ENCODE measurements at regions not wholly inside any gene's neighbourhood (a gene's known extent, or its start where the extent isn't known, plus 50 kb on each side); places are given as distances from the start of the nearest gene placed in this dataset.

GRCh38 chr13:103694471-103694870, 628.3 kb upstream of the SLC10A2 start:
- CTCF ChIA-PET = no interaction called here
- Histone ChIP-seq H4K20me1 (ENCODE audit: insufficient read depth) (no peaks in the 10 kb centered on the region), H3K9me2 (ENCODE audit: insufficient read depth) (no peaks in the 10 kb centered on the region), H3K79me2 (ENCODE audit: insufficient read depth, low read length) (no peaks in the 10 kb centered on the region), H2AFZ (ENCODE audit: low read depth, low read length, poor library complexity, severe bottlenecking) (no peak overlapping the region), H3K9ac (ENCODE audit: low read length) (no peak overlapping the region), H3K27me3 (ENCODE audit: insufficient read depth, low read length) (no peaks in the 10 kb centered on the region), H3K9me3 (ENCODE audit: control insufficient read depth in 1 of 2, insufficient read depth in 1 of 2, low read depth in 1 of 2, low read length in 2 of 2) (no peaks in the 10 kb centered on the region), H3K4me2 (ENCODE audit: low read length) (no peak overlapping the region), H3K27ac (ENCODE audit: low read depth, low read length) (no peak overlapping the region), H3K4me3 (replicated peaks in 1 of 2; ENCODE audit: low read depth in 1 of 2, low read length in 2 of 2) (no peak overlapping the region), H3K36me3 (ENCODE audit: control insufficient read depth in 1 of 2, insufficient read depth in 2 of 2, low read length in 2 of 2) (no peaks in the 10 kb centered on the region), H3K4me1 (ENCODE audit: control insufficient read depth in 1 of 2, insufficient read depth in 2 of 2, low read length in 2 of 2) (no peaks in the 10 kb centered on the region)
- POLR2A ChIA-PET = no interaction called here
- BruUV-seq (replicated peaks) = no TSS peak
- TF ChIP-seq YY1 (IDR thresholded peaks at IDR 0.05; ENCODE audit: extremely low read depth, insufficient replicate concordance, low read depth, low read length) (no peak), EZH2 (IDR thresholded peaks at IDR 0.05) (no peak), SP1 (IDR thresholded peaks at IDR 0.05; ENCODE audit: low read depth) (no peak), SIN3A (IDR thresholded peaks at IDR 0.05; ENCODE audit: low read depth) (no peak), RAD21 (IDR thresholded peaks at IDR 0.05; ENCODE audit: low read depth) (no peak), CEBPB (IDR thresholded peaks at IDR 0.05; ENCODE audit: low read depth) (no peak), EGR1 (IDR thresholded peaks at IDR 0.05; ENCODE audit: low read depth) (no peak), FOSL1 (IDR thresholded peaks at IDR 0.05; ENCODE audit: low read depth) (no peak), TCF7L2 (IDR thresholded peaks at IDR 0.05; ENCODE audit: borderline replicate concordance, extremely low read depth, insufficient read depth, insufficient read length) (no peak), EZH2phosphoT487 (IDR thresholded peaks at IDR 0.05; ENCODE audit: borderline replicate concordance) (no peak)
- ATAC-seq = no peak
- RAD21 ChIA-PET (ENCODE audit: low non-redundant PET in 1 of 2, low total read pairs in 2 of 2, uncharacterized antibody in 2 of 2, unreplicated experiment in 2 of 2) = no interaction called here
- no peak for DNase-seq (ENCODE audit: low read depth, low spot score)
- intact Hi-C loops (cut with micrococcal nuclease) = no loop called here

GRCh38 chr13:103694033-103694432, 627.8 kb upstream of the SLC10A2 start:
- H2AFZ ChIP-seq (ENCODE audit: low read depth, low read length, poor library complexity, severe bottlenecking) = no peak overlapping the region
- H3K9me3 ChIP-seq (ENCODE audit: control insufficient read depth in 1 of 2, insufficient read depth in 1 of 2, low read depth in 1 of 2, low read length in 2 of 2) = no peaks in the 10 kb centered on the region
- ChIA-PET CTCF (no interaction called here), POLR2A (no interaction called here), RAD21 (ENCODE audit: low non-redundant PET in 1 of 2, low total read pairs in 2 of 2, uncharacterized antibody in 2 of 2, unreplicated experiment in 2 of 2) (no interaction called here)
- H3K27ac ChIP-seq (ENCODE audit: low read depth, low read length) = no peak overlapping the region
- no peaks in the 10 kb centered on the region for H3K79me2 ChIP-seq (ENCODE audit: insufficient read depth, low read length)
- no TSS peak for BruUV-seq (replicated peaks)
- no peaks in the 10 kb centered on the region for H3K36me3 ChIP-seq (ENCODE audit: control insufficient read depth in 1 of 2, insufficient read depth in 2 of 2, low read length in 2 of 2)
- H3K27me3 ChIP-seq (ENCODE audit: insufficient read depth, low read length) = no peaks in the 10 kb centered on the region
- ATAC-seq = no peak
- no peak for DNase-seq (ENCODE audit: low read depth, low spot score)
- intact Hi-C loops (cut with micrococcal nuclease) = no loop called here
- no peaks in the 10 kb centered on the region for H3K4me1 ChIP-seq (ENCODE audit: control insufficient read depth in 1 of 2, insufficient read depth in 2 of 2, low read length in 2 of 2)
- no peak overlapping the region for H3K4me2 ChIP-seq (ENCODE audit: low read length)
- no peaks in the 10 kb centered on the region for H4K20me1 ChIP-seq (ENCODE audit: insufficient read depth)
- no peak overlapping the region for H3K9ac ChIP-seq (ENCODE audit: low read length)
- no peaks in the 10 kb centered on the region for H3K9me2 ChIP-seq (ENCODE audit: insufficient read depth)
- no peak overlapping the region for H3K4me3 ChIP-seq (replicated peaks in 1 of 2; ENCODE audit: low read depth in 1 of 2, low read length in 2 of 2)
- TF ChIP-seq EZH2 (IDR thresholded peaks at IDR 0.05) = no peak
- no peak for TF ChIP-seq CEBPB (IDR thresholded peaks at IDR 0.05; ENCODE audit: low read depth)
- TF ChIP-seq ZBTB33 (IDR thresholded peaks at IDR 0.05; ENCODE audit: extremely low read depth, insufficient replicate concordance, low read length) = no peak
- no peak for TF ChIP-seq YY1 (IDR thresholded peaks at IDR 0.05; ENCODE audit: extremely low read depth, insufficient replicate concordance, low read depth, low read length)
- no peak for TF ChIP-seq EZH2phosphoT487 (IDR thresholded peaks at IDR 0.05; ENCODE audit: borderline replicate concordance)
- no peak for TF ChIP-seq CBX3 (IDR thresholded peaks at IDR 0.05; ENCODE audit: low read depth)
- no peak for TF ChIP-seq EGR1 (IDR thresholded peaks at IDR 0.05; ENCODE audit: low read depth)
- TF ChIP-seq SIN3A (IDR thresholded peaks at IDR 0.05; ENCODE audit: low read depth) = no peak
- no peak for TF ChIP-seq TCF7L2 (IDR thresholded peaks at IDR 0.05; ENCODE audit: borderline replicate concordance, extremely low read depth, insufficient read depth, insufficient read length)
- no peak for TF ChIP-seq ZFX (IDR thresholded peaks at IDR 0.05)
- TF ChIP-seq REST (IDR thresholded peaks at IDR 0.05; ENCODE audit: low read depth) = no peak
- TF ChIP-seq ATF3 (IDR thresholded peaks at IDR 0.05) = no peak
- TF ChIP-seq JUND (IDR thresholded peaks at IDR 0.05) = no peak

Data from HCT116 (cell line).